ENCODE measurements at regions not wholly inside any gene's neighbourhood (a gene's known extent, or its start where the extent isn't known, plus 50 kb on each side); places are given as distances from the start of the nearest gene placed in this dataset.

- no peaks in the 10 kb centered on the region for H3K9me3 ChIP-seq (ENCODE audit: control insufficient read depth in 1 of 2, low read length in 2 of 2)
- H3K4me1 Mint-ChIP-seq, result no peaks in the 10 kb centered on the region
- intact Hi-C loops (cut with micrococcal nuclease), result no loop called here
- H3K27ac ChIP-seq (ENCODE audit: low read depth, low read length), result no peak overlapping the region
- no peak overlapping the region for H3K27ac Mint-ChIP-seq
- no peaks in the 10 kb centered on the region for H3K36me3 ChIP-seq (ENCODE audit: insufficient read depth, low read length)
- no peak overlapping the region for H3K4me3 ChIP-seq (ENCODE audit: low read length in 2 of 2)
- peaks cover 0 to 2% of the 10 kb centered on the region in 2 donors for H3K27me3 Mint-ChIP-seq
- H3K36me3 Mint-ChIP-seq, result no peaks in the 10 kb centered on the region
- ChIA-PET CTCF (ENCODE audit: partially characterized antibody) (no interaction called here), POLR2A (ENCODE audit: partially characterized antibody) (no interaction called here)
- H3K9me3 Mint-ChIP-seq, result peaks cover 0 to 13% (median 3%) of the 10 kb centered on the region in 8 donors
- no peak for DNase-seq
- H3K4me3 Mint-ChIP-seq, result no peak overlapping the region
- no peaks in the 10 kb centered on the region for H3K27me3 ChIP-seq (ENCODE audit: insufficient read depth, low read length)
- H3K4me1 ChIP-seq (ENCODE audit: insufficient read depth, low read length), result no peaks in the 10 kb centered on the region
Measured at GRCh38 chr20:56060486-56060885, 55.2 kb upstream of the CBLN4 start.

- intact Hi-C loops (cut with micrococcal nuclease), result no loop called here
- no peaks in the 10 kb centered on the region for H3K4me1 ChIP-seq (ENCODE audit: insufficient read depth, low read length)
- H3K9me3 ChIP-seq (ENCODE audit: control insufficient read depth in 1 of 2, low read length in 2 of 2), result no peaks in the 10 kb centered on the region
- peaks cover 0 to 17% (median 5%) of the 10 kb centered on the region in 8 donors for H3K9me3 Mint-ChIP-seq
- no peaks in the 10 kb centered on the region for H3K27me3 ChIP-seq (ENCODE audit: insufficient read depth, low read length)
- H3K27ac ChIP-seq (ENCODE audit: low read depth, low read length), result no peak overlapping the region
- H3K4me1 Mint-ChIP-seq, result no peaks in the 10 kb centered on the region
- no peaks in the 10 kb centered on the region for H3K36me3 ChIP-seq (ENCODE audit: insufficient read depth, low read length)
- H3K27me3 Mint-ChIP-seq, result no peaks in the 10 kb centered on the region
- POLR2A ChIA-PET (ENCODE audit: partially characterized antibody), result no interaction called here
- no peaks in the 10 kb centered on the region for H3K36me3 Mint-ChIP-seq
- no peak overlapping the region for H3K4me3 Mint-ChIP-seq
- H3K27ac Mint-ChIP-seq, result no peak overlapping the region
- DNase-seq, result no peak
- no peak overlapping the region for H3K4me3 ChIP-seq (ENCODE audit: low read length in 2 of 2)
- CTCF ChIA-PET (ENCODE audit: partially characterized antibody), result no interaction called here
Measured at GRCh38 chr20:56069016-56069415, 63.7 kb upstream of the CBLN4 start.

GRCh38 chr20:56072165-56072564, 66.8 kb upstream of the CBLN4 start:
- ChIA-PET CTCF (ENCODE audit: partially characterized antibody) (no interaction called here), POLR2A (ENCODE audit: partially characterized antibody) (no interaction called here)
- H3K36me3 ChIP-seq (ENCODE audit: insufficient read depth, low read length), result no peaks in the 10 kb centered on the region
- H3K4me3 ChIP-seq (ENCODE audit: low read length in 2 of 2), result no peak overlapping the region
- no peaks in the 10 kb centered on the region for H3K9me3 ChIP-seq (ENCODE audit: control insufficient read depth in 1 of 2, low read length in 2 of 2)
- H3K27me3 Mint-ChIP-seq, result no peaks in the 10 kb centered on the region
- intact Hi-C loops (cut with micrococcal nuclease), result no loop called here
- DNase-seq, result no peak
- H3K27ac ChIP-seq (ENCODE audit: low read depth, low read length), result no peak overlapping the region
- H3K4me1 ChIP-seq (ENCODE audit: insufficient read depth, low read length), result no peaks in the 10 kb centered on the region
- no peaks in the 10 kb centered on the region for H3K27me3 ChIP-seq (ENCODE audit: insufficient read depth, low read length)
- H3K4me1 Mint-ChIP-seq, result no peaks in the 10 kb centered on the region
- no peaks in the 10 kb centered on the region for H3K36me3 Mint-ChIP-seq
- peaks cover 0 to 15% (median 7%) of the 10 kb centered on the region in 8 donors for H3K9me3 Mint-ChIP-seq
- H3K4me3 Mint-ChIP-seq, result no peak overlapping the region
- H3K27ac Mint-ChIP-seq, result no peak overlapping the region

GRCh38 chr20:56088375-56088774, 83.1 kb upstream of the CBLN4 start:
- peaks cover 0 to 15% (median 10%) of the 10 kb centered on the region in 8 donors for H3K9me3 Mint-ChIP-seq
- CTCF ChIA-PET (ENCODE audit: partially characterized antibody), result no interaction called here
- no peaks in the 10 kb centered on the region for H3K27me3 ChIP-seq (ENCODE audit: insufficient read depth, low read length)
- DNase-seq, result no peak
- intact Hi-C loops (cut with micrococcal nuclease), result no loop called here
- no peaks in the 10 kb centered on the region for H3K36me3 Mint-ChIP-seq
- POLR2A ChIA-PET (ENCODE audit: partially characterized antibody), result no interaction called here
- no peak overlapping the region for H3K27ac ChIP-seq (ENCODE audit: low read depth, low read length)
- no peaks in the 10 kb centered on the region for H3K36me3 ChIP-seq (ENCODE audit: insufficient read depth, low read length)
- H3K4me3 Mint-ChIP-seq, result no peak overlapping the region
- H3K9me3 ChIP-seq (ENCODE audit: control insufficient read depth in 1 of 2, low read length in 2 of 2), result no peaks in the 10 kb centered on the region
- H3K27ac Mint-ChIP-seq, result no peak overlapping the region
- H3K4me1 Mint-ChIP-seq, result no peaks in the 10 kb centered on the region
- H3K4me1 ChIP-seq (ENCODE audit: insufficient read depth, low read length), result no peaks in the 10 kb centered on the region
- no peaks in the 10 kb centered on the region for H3K27me3 Mint-ChIP-seq
- H3K4me3 ChIP-seq (ENCODE audit: low read length in 2 of 2), result no peak overlapping the region

- Mint-ChIP-seq H3K27ac (no peak overlapping the region), H3K36me3 (no peaks in the 10 kb centered on the region), H3K4me3 (no peak overlapping the region), H3K27me3 (no peaks in the 10 kb centered on the region), H3K4me1 (no peaks in the 10 kb centered on the region), H3K9me3 (peaks cover 0 to 32% (median 20%) of the 10 kb centered on the region in 8 donors)
- no peak for DNase-seq
- Histone ChIP-seq H3K27ac (ENCODE audit: low read depth, low read length) (no peak overlapping the region), H3K9me3 (ENCODE audit: control insufficient read depth in 1 of 2, low read length in 2 of 2) (no peaks in the 10 kb centered on the region), H3K36me3 (ENCODE audit: insufficient read depth, low read length) (no peaks in the 10 kb centered on the region), H3K4me3 (ENCODE audit: low read length in 2 of 2) (no peak overlapping the region), H3K27me3 (ENCODE audit: insufficient read depth, low read length) (no peaks in the 10 kb centered on the region), H3K4me1 (ENCODE audit: insufficient read depth, low read length) (no peaks in the 10 kb centered on the region)
- CTCF ChIA-PET (ENCODE audit: partially characterized antibody), result no interaction called here
- intact Hi-C loops (cut with micrococcal nuclease), result no loop called here
- POLR2A ChIA-PET (ENCODE audit: partially characterized antibody), result no interaction called here
Measured at GRCh38 chr20:56091628-56092234, 86.4 kb upstream of the CBLN4 start.

GRCh38 chr20:56094228-56094627, 88.9 kb upstream of the CBLN4 start:
- no peak overlapping the region for H3K27ac ChIP-seq (ENCODE audit: low read depth, low read length)
- Mint-ChIP-seq H3K9me3 (peaks cover 0 to 32% (median 21%) of the 10 kb centered on the region in 8 donors), H3K27me3 (no peaks in the 10 kb centered on the region), H3K27ac (no peak overlapping the region), H3K4me3 (no peak overlapping the region), H3K36me3 (no peaks in the 10 kb centered on the region), H3K4me1 (no peaks in the 10 kb centered on the region)
- intact Hi-C loops (cut with micrococcal nuclease), result no loop called here
- DNase-seq, result no peak
- H3K36me3 ChIP-seq (ENCODE audit: insufficient read depth, low read length), result no peaks in the 10 kb centered on the region
- H3K9me3 ChIP-seq (ENCODE audit: control insufficient read depth in 1 of 2, low read length in 2 of 2), result no peaks in the 10 kb centered on the region
- H3K4me1 ChIP-seq (ENCODE audit: insufficient read depth, low read length), result no peaks in the 10 kb centered on the region
- no peak overlapping the region for H3K4me3 ChIP-seq (ENCODE audit: low read length in 2 of 2)
- POLR2A ChIA-PET (ENCODE audit: partially characterized antibody), result no interaction called here
- no peaks in the 10 kb centered on the region for H3K27me3 ChIP-seq (ENCODE audit: insufficient read depth, low read length)
- CTCF ChIA-PET (ENCODE audit: partially characterized antibody), result no interaction called here

GRCh38 chr20:56098981-56099500, 93.7 kb upstream of the CBLN4 start:
- H3K36me3 ChIP-seq (ENCODE audit: insufficient read depth, low read length), result no peaks in the 10 kb centered on the region
- no peaks in the 10 kb centered on the region for H3K4me1 ChIP-seq (ENCODE audit: insufficient read depth, low read length)
- no peaks in the 10 kb centered on the region for H3K36me3 Mint-ChIP-seq
- H3K4me3 ChIP-seq (ENCODE audit: low read length in 2 of 2), result no peak overlapping the region
- intact Hi-C loops (cut with micrococcal nuclease), result no loop called here
- no peak overlapping the region for H3K27ac ChIP-seq (ENCODE audit: low read depth, low read length)
- H3K9me3 Mint-ChIP-seq, result peaks cover 4 to 19% (median 10%) of the 10 kb centered on the region in 8 donors
- H3K27me3 ChIP-seq (ENCODE audit: insufficient read depth, low read length), result no peaks in the 10 kb centered on the region
- no peak for DNase-seq
- POLR2A ChIA-PET (ENCODE audit: partially characterized antibody), result no interaction called here
- H3K27me3 Mint-ChIP-seq, result no peaks in the 10 kb centered on the region
- H3K27ac Mint-ChIP-seq, result no peak overlapping the region
- no peaks in the 10 kb centered on the region for H3K4me1 Mint-ChIP-seq
- no peaks in the 10 kb centered on the region for H3K9me3 ChIP-seq (ENCODE audit: control insufficient read depth in 1 of 2, low read length in 2 of 2)
- CTCF ChIA-PET (ENCODE audit: partially characterized antibody), result no interaction called here
- no peak overlapping the region for H3K4me3 Mint-ChIP-seq
